PFSK-1 (cell line): ENCODE measurements at regions not wholly inside any gene's neighbourhood (a gene's known extent, or its start where the extent isn't known, plus 50 kb on each side); places are given as distances from the start of the nearest gene placed in this dataset.

ENCODE experiments used
- POLR2AphosphoS5 ChIP-seq: IDR thresholded peaks from 2 replicates; pipeline ENCODE4 v1.6.1; 2012; ENCODE audit warnings: low read depth, mild to moderate bottlenecking, control low read depth, low read length, moderate library complexity
- REST ChIP-seq, 2 experiments: IDR thresholded peaks; 2 replicates each; pipeline versions ENCODE4 v1.6.1 to v1.8.0; 2011 to 2012; ENCODE audit warnings: low read depth in 2 of 2, low read length in 2 of 2, control low read depth in 1 of 2, inconsistent platforms in 1 of 2, mild to moderate bottlenecking in 1 of 2, moderate library complexity in 1 of 2; ENCODE audit not compliant: insufficient read depth in 1 of 2
- TAF1 ChIP-seq: IDR thresholded peaks from 2 replicates; pipeline ENCODE4 v1.6.1; 2012; ENCODE audit warnings: low read length, control low read depth, borderline replicate concordance; ENCODE audit not compliant: insufficient read depth

GRCh38 chr12:23139026-23139425 is 514.1 kb downstream of the ETNK1 start:
- TF ChIP-seq REST (IDR thresholded peaks at IDR 0.05; ENCODE audit: insufficient read depth in 1 of 2, low read depth in 2 of 2, low read length in 2 of 2) (no peak), TAF1 (no peak), POLR2AphosphoS5 (no peak)
